ENCODE measurements at regions not wholly inside any gene's neighbourhood (a gene's known extent, or its start where the extent isn't known, plus 50 kb on each side); places are given as distances from the start of the nearest gene placed in this dataset.

- no peak for TF ChIP-seq CTCF (conservative IDR thresholded peaks at IDR 0.05; ENCODE audit: low read depth, low read length)
- DNase-seq (ENCODE audit: low read depth) = no peak
- H3K4me3 ChIP-seq (ENCODE audit: low read length) = no peak overlapping the region
Observed at GRCh38 chr4:154936873-154937272, 155.8 kb downstream of the RBM46 start.

DNA sequence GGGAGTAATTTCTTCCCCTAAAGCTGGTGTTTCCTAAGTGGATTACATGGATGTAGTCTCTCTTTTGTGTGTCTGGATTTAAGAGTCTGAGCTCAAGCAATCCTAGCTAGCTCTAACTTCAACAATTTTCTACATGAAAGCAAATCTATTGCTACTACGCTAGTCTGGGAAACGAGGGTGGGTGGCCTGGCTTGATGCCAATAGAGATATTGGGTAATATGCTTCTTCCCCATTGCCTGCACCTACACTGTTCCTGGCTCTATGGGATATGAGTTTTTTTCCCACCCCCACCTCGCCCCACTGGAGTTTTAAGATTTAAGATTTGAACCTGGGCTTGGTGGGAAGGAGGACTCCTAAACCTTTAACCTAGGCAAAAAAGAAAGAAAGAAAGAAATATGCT is 158.8 kb downstream of the RBM46 start:
- TF ChIP-seq CTCF (conservative IDR thresholded peaks at IDR 0.05; ENCODE audit: low read depth, low read length) = no peak
- no peak overlapping the region for H3K4me3 ChIP-seq (ENCODE audit: low read length)
- DNase-seq (ENCODE audit: low read depth) = no peak

DNA sequence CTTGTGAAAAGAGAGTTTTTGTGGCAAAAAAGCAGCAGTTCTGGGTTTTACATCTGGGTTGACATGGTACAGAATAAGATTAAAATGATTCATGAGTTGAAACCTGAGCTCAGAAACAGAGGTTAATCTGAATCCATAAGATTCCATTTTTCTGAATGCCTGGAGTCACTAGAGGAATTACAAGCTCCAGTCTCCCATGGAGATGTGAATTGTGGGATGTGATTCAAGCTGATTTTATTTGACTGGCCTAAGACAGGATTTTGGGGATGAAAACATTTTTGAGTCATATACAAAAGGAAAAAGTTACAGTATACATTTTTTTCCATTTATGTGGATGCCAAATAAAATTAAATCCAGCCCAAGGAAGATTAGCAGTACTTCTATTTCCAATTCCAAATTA is 161.1 kb downstream of the RBM46 start:
- no peak overlapping the region for H3K4me3 ChIP-seq (ENCODE audit: low read length)
- TF ChIP-seq CTCF (conservative IDR thresholded peaks at IDR 0.05; ENCODE audit: low read depth, low read length) = no peak
- no peak for DNase-seq (ENCODE audit: low read depth)

DNA sequence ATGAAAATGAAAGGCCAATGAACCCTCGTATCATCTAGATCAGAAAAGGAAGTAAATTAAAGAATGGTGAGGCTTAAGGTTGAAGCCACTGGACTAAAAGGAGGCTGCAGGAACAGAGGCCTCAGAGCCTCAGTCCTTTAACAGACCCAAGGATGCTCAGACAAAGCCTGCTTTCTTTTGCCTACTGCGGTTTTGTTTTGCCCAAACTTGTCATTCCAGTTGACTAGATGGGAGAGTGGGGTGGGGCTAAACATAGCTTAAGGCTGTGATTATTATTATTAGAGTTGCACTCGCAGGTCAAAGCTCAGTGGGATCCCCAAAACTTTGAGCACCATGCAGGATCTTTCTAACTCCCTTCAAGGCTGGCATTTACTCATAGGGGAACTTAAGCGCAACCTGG is 163.9 kb downstream of the RBM46 start:
- DNase-seq (ENCODE audit: low read depth) = no peak
- H3K4me3 ChIP-seq (ENCODE audit: low read length) = no peak overlapping the region
- no peak for TF ChIP-seq CTCF (conservative IDR thresholded peaks at IDR 0.05; ENCODE audit: low read depth, low read length)

DNA sequence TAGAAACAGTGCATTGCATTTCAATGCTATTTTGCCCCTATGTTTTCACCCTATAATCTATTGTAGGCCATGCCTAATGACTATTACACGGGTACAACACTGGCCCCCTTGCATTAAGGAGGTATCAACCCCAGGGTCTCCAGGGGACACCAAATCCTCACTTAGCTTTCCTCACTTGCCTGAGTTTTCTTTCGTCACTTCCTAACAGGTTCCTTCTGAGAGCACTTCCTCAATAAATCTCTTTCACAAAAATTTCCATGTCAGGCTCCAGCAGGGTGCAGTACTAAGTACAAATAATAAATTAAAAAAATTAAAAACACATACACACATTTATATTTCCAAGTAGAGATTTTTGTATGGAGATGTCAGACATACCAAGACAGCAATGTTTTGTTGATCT is 165.0 kb downstream of the RBM46 start:
- no peak overlapping the region for H3K4me3 ChIP-seq (ENCODE audit: low read length)
- TF ChIP-seq CTCF (conservative IDR thresholded peaks at IDR 0.05; ENCODE audit: low read depth, low read length) = no peak
- no peak for DNase-seq (ENCODE audit: low read depth)

- no peak overlapping the region for H3K4me3 ChIP-seq (ENCODE audit: low read length)
Observed at GRCh38 chr4:154953691-154954090, 172.6 kb downstream of the RBM46 start.

DNA sequence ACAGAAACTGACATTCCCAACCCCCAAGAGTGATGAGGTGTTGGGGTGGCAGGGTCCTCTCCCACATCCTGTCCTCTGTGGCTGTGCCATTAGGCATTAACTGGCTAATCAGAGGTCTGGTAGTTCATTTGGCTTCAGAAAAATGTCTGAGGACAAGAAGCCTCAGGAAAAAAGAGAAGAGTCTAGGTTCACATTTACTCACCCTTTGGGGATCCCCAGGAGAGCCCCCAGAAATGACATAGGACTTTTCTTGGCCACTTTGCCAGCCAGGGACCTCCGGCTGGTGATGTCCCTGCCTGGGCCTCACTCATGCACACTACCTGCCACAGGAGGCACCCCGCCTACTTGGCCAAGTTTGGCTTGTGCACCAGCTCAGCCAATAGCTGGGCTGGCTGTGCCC is 173.0 kb downstream of the RBM46 start:
- TF ChIP-seq CTCF (conservative IDR thresholded peaks at IDR 0.05; ENCODE audit: low read depth, low read length) = no peak

More at GRCh38 chr4:154953691-154954090, 172.6 kb downstream of the RBM46 start:
- no peak for DNase-seq (ENCODE audit: low read depth)
- TF ChIP-seq CTCF (conservative IDR thresholded peaks at IDR 0.05; ENCODE audit: low read depth, low read length) = no peak

More for the DNA sequence above, 173.0 kb downstream of the RBM46 start:
- H3K4me3 ChIP-seq (ENCODE audit: low read length) = no peak overlapping the region
- DNase-seq (ENCODE audit: low read depth) = no peak
